Astrocyte (in vitro differentiated cells and primary cell): ENCODE measurements at regions not wholly inside any gene's neighbourhood (a gene's known extent, or its start where the extent isn't known, plus 50 kb on each side); places are given as distances from the start of the nearest gene placed in this dataset.

Experiments
- DNase-seq: peaks from one replicate; pipeline ENCODE4 v3.0.0-alpha.2; 2010; ENCODE audit warnings: low read depth
- FAIRE-seq: peaks from 2 replicates; lab custom pipeline; 2011; peaks lifted over from hg19 to GRCh38; lab: Jason Lieb, UNC
- H2AFZ ChIP-seq: 2 replicates; pipeline ENCODE4 v1.6.0; 2012; ENCODE audit warnings: low read depth, low read length, inconsistent platforms
- H3K27ac ChIP-seq: 2 replicates; pipeline ENCODE4 v1.5.1; 2011; ENCODE audit warnings: low read depth, low read length, inconsistent platforms
- H3K27me3 ChIP-seq: 2 replicates; pipeline ENCODE4 v1.6.0; 2011; ENCODE audit warnings: low read length, inconsistent platforms; ENCODE audit not compliant: insufficient read depth
- H3K36me3 ChIP-seq: 2 replicates; pipeline ENCODE4 v1.5.1; 2011; ENCODE audit warnings: low read length, inconsistent platforms; ENCODE audit not compliant: insufficient read depth
- H3K4me1 ChIP-seq: 2 replicates; pipeline ENCODE4 v1.5.1; 2011; ENCODE audit warnings: low read length, inconsistent platforms; ENCODE audit not compliant: insufficient read depth
- H3K4me2 ChIP-seq: 2 replicates; pipeline ENCODE4 v1.6.0; 2012; ENCODE audit warnings: low read length, inconsistent platforms
- H3K4me3 ChIP-seq: 2 replicates; pipeline ENCODE4 v1.5.1; 2011; ENCODE audit warnings: low read depth, mild to moderate bottlenecking, low read length, inconsistent platforms; ENCODE audit not compliant: insufficient read depth
- H3K79me2 ChIP-seq: 2 replicates; pipeline ENCODE4 v1.6.0; 2012; ENCODE audit warnings: mild to moderate bottlenecking, low read length, inconsistent platforms; ENCODE audit not compliant: insufficient read depth
- H3K9ac ChIP-seq: 2 replicates; pipeline ENCODE4 v1.6.0; 2012; ENCODE audit warnings: mild to moderate bottlenecking, low read length, inconsistent platforms
- H3K9me3 ChIP-seq: 2 replicates; pipeline ENCODE4 v1.5.1; 2012; ENCODE audit warnings: low read depth, mild to moderate bottlenecking, low read length, inconsistent platforms; ENCODE audit not compliant: insufficient read depth
- H4K20me1 ChIP-seq: 2 replicates; pipeline ENCODE4 v1.6.0; 2012; ENCODE audit warnings: low read length, inconsistent platforms; ENCODE audit not compliant: insufficient read depth
- H3K27ac Mint-ChIP-seq: one replicate; pipeline ENCODE4 v1.8.0; 2021; ENCODE audit warnings: mild to moderate bottlenecking, mixed read lengths; ENCODE audit not compliant: unreplicated experiment
- H3K27me3 Mint-ChIP-seq: one replicate; pipeline ENCODE4 v1.8.0; 2021; ENCODE audit warnings: low read depth, mixed read lengths; ENCODE audit not compliant: unreplicated experiment
- H3K36me3 Mint-ChIP-seq: one replicate; pipeline ENCODE4 v1.8.0; 2021; ENCODE audit warnings: low read depth, mixed read lengths; ENCODE audit not compliant: unreplicated experiment
- H3K4me1 Mint-ChIP-seq: one replicate; pipeline ENCODE4 v1.8.0; 2021; ENCODE audit warnings: low read depth, mixed read lengths; ENCODE audit not compliant: unreplicated experiment
- H3K4me3 Mint-ChIP-seq: one replicate; pipeline ENCODE4 v1.8.0; 2021; ENCODE audit warnings: mild to moderate bottlenecking, moderate library complexity, mixed read lengths; ENCODE audit not compliant: unreplicated experiment
- H3K9me3 Mint-ChIP-seq: one replicate; pipeline ENCODE4 v1.8.0; 2021; ENCODE audit warnings: mild to moderate bottlenecking, mixed read lengths; ENCODE audit not compliant: unreplicated experiment
- CTCF ChIP-seq: IDR thresholded peaks from 2 replicates; pipeline ENCODE4 v1.5.1; 2011; ENCODE audit warnings: low read depth, mild to moderate bottlenecking, inconsistent platforms, low read length, moderate library complexity; ENCODE audit not compliant: insufficient read depth
- EZH2 ChIP-seq: IDR thresholded peaks from 2 replicates; pipeline ENCODE4 v1.6.1; 2012; ENCODE audit warnings: mild to moderate bottlenecking, low read length, inconsistent platforms; ENCODE audit not compliant: insufficient read depth

DNA sequence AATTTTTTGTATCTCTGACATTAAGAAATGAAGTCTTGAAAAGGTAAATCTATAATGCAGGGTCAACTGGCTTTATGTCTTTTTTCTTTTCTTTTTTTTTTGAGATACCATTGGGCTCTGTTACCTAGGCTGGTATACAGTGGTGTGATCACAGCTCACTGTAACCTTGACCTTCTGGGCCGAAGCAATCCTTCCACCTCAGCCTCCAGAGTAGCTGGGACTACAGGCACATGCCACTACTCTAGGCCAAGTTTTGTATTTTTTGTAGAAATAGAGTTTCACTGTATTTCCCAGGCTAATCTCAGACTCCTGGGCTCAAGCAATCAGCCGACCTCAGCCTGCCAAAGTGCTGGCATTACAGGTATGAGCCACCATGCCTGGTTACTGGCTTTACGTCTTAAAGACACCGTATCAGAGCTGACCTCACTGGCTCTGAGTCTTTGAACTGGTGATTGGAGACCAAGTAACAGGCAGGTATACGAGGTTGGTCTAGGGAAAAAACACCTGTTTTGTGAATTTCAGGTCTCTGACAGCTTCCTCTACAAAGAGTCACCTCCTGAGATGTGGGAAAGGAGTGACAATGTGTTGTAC is 70.4 kb upstream of the GPBP1 start:
- H4K20me1 ChIP-seq = no peaks in the 10 kb centered on the region
- H3K36me3 Mint-ChIP-seq = no peaks in the 10 kb centered on the region
- H3K9ac ChIP-seq = no peak overlapping the region
- no peaks in the 10 kb centered on the region for H3K4me1 ChIP-seq
- H3K4me3 ChIP-seq = no peak overlapping the region
- no peaks in the 10 kb centered on the region for H3K79me2 ChIP-seq
- FAIRE-seq (no peak), DNase-seq (no peak)
- H3K4me2 ChIP-seq = no peak overlapping the region
- H3K27me3 ChIP-seq = no peaks in the 10 kb centered on the region
- no peak overlapping the region for H3K27ac ChIP-seq
- H2AFZ ChIP-seq = no peak overlapping the region
- no peaks in the 10 kb centered on the region for H3K36me3 ChIP-seq
- no peaks in the 10 kb centered on the region for H3K4me1 Mint-ChIP-seq
- no peak overlapping the region for H3K27ac Mint-ChIP-seq
- H3K9me3 Mint-ChIP-seq = peaks cover 11% of the 10 kb centered on the region
- H3K27me3 Mint-ChIP-seq = peaks cover 9% of the 10 kb centered on the region
- no peaks in the 10 kb centered on the region for H3K9me3 ChIP-seq
- no peak overlapping the region for H3K4me3 Mint-ChIP-seq
- TF ChIP-seq EZH2 = no peak
- no peak for TF ChIP-seq CTCF

GRCh38 chr5:57106661-57107060 is 67.2 kb upstream of the GPBP1 start:
- H3K27me3 Mint-ChIP-seq = peaks cover 9% of the 10 kb centered on the region
- H3K9me3 ChIP-seq = no peaks in the 10 kb centered on the region
- DNase-seq (no peak), FAIRE-seq (no peak)
- H3K36me3 ChIP-seq = no peaks in the 10 kb centered on the region
- no peaks in the 10 kb centered on the region for H3K4me1 Mint-ChIP-seq
- TF ChIP-seq EZH2 = no peak
- no peaks in the 10 kb centered on the region for H3K27me3 ChIP-seq
- H3K27ac ChIP-seq = no peak overlapping the region
- H3K79me2 ChIP-seq = no peaks in the 10 kb centered on the region
- H3K4me3 ChIP-seq = no peak overlapping the region
- no peak overlapping the region for H3K4me2 ChIP-seq
- H3K27ac Mint-ChIP-seq = no peak overlapping the region
- no peak overlapping the region for H3K4me3 Mint-ChIP-seq
- no peaks in the 10 kb centered on the region for H3K36me3 Mint-ChIP-seq
- no peak overlapping the region for H2AFZ ChIP-seq
- no peak overlapping the region for H3K9ac ChIP-seq
- no peaks in the 10 kb centered on the region for H4K20me1 ChIP-seq
- H3K9me3 Mint-ChIP-seq = peaks cover 3% of the 10 kb centered on the region
- H3K4me1 ChIP-seq = no peaks in the 10 kb centered on the region

DNA sequence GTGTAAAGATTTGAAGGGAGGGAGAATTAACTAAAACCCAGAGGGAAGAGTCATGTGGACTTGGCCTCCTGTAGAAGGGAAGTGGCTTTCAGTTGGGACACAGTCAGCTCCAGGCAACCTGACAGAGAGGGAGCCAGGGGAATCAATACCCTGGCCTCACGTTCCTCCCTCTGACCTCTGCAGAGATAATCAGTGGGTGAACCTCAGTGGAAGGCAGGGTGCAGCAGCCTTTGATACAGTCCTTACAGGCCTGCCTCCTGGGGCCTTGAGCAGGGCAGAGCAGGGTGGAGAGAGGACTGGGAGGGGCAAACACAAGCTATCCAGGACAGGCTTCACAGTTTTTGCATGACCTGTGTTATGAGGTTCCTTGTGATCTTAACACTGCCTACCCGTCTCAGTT is 61.9 kb upstream of the GPBP1 start:
- Histone ChIP-seq H3K36me3 (no peaks in the 10 kb centered on the region), H3K9ac (no peak overlapping the region), H3K9me3 (no peaks in the 10 kb centered on the region), H3K27me3 (no peaks in the 10 kb centered on the region), H2AFZ (no peak overlapping the region), H3K79me2 (no peaks in the 10 kb centered on the region), H4K20me1 (no peaks in the 10 kb centered on the region), H3K27ac (no peak overlapping the region), H3K4me1 (no peaks in the 10 kb centered on the region), H3K4me2 (no peak overlapping the region), H3K4me3 (no peak overlapping the region)
- Mint-ChIP-seq H3K4me3 (no peak overlapping the region), H3K27ac (no peak overlapping the region), H3K9me3 (no peaks in the 10 kb centered on the region), H3K4me1 (no peaks in the 10 kb centered on the region), H3K27me3 (peaks cover 6% of the 10 kb centered on the region), H3K36me3 (no peaks in the 10 kb centered on the region)
- no peak for DNase-seq
- TF ChIP-seq CTCF = no peak
- no peak for TF ChIP-seq EZH2
- no peak for FAIRE-seq
